ENCODE measurements at regions not wholly inside any gene's neighbourhood (a gene's known extent, or its start where the extent isn't known, plus 50 kb on each side); places are given as distances from the start of the nearest gene placed in this dataset.

DNA sequence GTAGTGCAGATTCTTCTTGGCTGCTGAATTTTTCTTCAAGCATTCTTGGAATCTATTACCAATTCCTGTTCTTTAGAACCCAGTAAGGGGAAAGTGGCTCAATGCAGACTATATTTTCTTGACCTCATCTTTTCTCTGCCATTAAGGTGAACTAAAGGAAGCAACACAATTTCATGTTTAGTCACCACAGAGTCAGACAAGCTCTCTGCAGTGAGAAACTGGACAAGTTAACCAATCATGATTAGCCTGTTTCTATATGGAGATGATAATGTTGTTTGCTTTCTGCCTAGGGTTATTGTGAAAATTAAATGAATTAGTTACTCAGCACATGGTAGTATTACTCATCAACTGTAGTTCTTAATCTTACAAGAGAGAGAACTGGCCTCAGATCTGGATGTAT, 1075.1 kb downstream of the AGBL1 start:
- no peak for DNase-seq (ENCODE audit: low spot score)

DNA sequence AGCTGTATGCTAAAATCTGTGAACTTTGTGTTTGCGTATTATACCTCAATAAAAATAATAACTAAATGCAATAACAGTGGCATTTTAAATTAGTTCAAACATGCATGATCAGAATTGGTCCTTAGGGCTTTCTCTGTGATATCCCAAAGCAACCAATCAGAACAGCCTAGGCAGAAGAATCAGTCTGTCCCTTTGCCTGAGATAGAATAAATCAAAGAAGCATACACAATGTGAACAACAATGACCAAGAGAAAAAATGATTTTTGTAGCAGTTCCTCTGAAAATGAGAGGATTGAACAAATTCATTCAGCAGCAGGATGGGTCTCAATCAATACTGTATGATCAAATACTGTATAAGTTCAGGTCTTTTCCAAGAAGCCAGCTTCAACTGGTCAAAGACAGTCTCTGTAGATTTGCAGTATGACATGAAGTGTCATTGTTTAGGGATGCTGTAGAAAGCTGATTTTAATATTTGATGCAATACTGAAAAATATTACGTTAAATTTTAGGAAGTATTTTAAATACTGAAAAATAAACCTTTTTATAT, 1071.6 kb downstream of the AGBL1 start:
- no peak for DNase-seq (ENCODE audit: low spot score)

- no peak for DNase-seq (ENCODE audit: low spot score)
Measured at GRCh38 chr15:87145696-87146095, 1066.0 kb downstream of the AGBL1 start.

GRCh38 chr15:87144775-87145174, 1065.1 kb downstream of the AGBL1 start:
- no peak for DNase-seq (ENCODE audit: low spot score)

DNA sequence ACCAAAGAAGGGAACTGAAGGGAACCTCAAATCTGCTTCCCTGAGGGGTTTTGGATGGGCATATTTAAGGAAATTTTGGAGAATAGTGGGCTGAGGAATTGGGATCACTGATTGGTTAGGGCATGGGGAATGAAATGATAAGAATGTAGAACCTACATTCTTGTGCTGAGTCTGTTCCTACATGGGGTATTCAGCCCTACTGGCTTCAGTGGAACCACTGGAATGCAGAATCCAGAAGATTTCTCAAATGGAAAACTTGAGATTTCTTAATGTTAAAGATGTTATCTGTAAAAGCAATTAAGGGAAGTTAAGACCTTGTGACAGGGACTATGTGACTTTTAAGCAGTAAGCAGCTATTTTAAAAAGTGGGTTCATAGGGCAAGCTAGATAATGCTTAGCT, 1062.4 kb downstream of the AGBL1 start:
- DNase-seq (ENCODE audit: low spot score): no peak

GRCh38 chr15:87135109-87135508, 1055.4 kb downstream of the AGBL1 start:
- DNase-seq (ENCODE audit: low spot score): no peak

- DNase-seq (ENCODE audit: low spot score): no peak
Measured at GRCh38 chr15:87133704-87134103, 1054.0 kb downstream of the AGBL1 start.

GRCh38 chr15:87131067-87131466, 1051.4 kb downstream of the AGBL1 start:
- DNase-seq (ENCODE audit: low spot score): no peak

- DNase-seq (ENCODE audit: low spot score): no peak
Measured at GRCh38 chr15:87129916-87130315, 1050.2 kb downstream of the AGBL1 start.

DNA sequence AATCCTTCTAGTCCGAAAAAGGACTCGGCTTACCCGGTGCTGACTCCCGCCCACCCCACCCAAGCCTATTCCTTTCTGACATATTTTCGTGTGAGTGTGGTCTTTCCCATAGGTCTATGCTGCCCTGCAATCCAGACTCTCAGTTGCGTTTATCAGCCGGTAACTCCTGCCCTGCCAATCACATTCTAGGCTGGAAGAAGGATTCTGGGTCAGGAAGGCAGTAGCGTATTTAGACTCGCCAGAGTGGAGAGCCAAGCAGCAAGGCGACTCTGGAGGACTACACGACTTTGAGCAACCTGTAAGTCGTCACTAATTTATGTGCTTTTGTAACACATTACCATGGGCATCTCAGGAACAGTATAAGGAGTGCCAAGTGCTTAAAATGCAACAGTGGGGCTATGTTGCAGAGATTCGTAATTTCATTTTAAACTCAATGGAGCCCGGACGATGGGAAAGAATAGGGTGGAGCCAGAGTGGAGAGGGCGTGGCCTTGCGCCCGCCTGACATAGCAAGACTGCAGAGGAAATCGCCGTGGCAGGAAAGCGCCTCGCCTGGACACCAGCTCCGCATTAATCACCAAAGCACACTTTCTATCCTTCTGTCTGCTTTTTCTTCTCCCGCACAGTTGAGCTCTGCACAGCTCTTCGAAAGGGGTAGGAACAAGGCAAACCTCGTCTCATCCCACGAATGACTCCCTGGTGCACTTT, 1044.2 kb downstream of the AGBL1 start:
- no peak for DNase-seq (ENCODE audit: low spot score)

- no peak for DNase-seq (ENCODE audit: low spot score)
Measured at GRCh38 chr15:87121336-87121735, 1041.7 kb downstream of the AGBL1 start.

GRCh38 chr15:87120555-87120954, 1040.9 kb downstream of the AGBL1 start:
- DNase-seq (ENCODE audit: low spot score): no peak

- no peak for DNase-seq (ENCODE audit: low spot score)
Measured at GRCh38 chr15:87118846-87119245, 1039.2 kb downstream of the AGBL1 start.

DNA sequence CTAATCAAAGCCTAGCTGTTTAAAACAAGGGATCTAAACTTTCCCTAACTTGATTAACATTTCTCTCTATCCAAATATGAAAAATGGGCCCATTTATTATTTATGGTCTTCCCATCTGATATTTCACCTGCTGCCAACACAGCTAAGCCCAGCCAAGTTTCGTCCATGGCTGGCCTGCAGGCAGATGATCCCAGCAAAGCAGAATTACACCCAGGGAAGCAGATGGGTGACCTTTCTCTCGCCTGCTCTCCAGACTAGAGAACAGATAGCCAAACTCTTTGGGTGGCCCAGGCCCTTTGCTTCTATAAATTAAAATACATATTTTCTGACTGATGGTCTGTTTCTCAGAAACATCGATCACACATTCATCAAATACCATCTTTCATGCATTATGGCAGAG, 1038.8 kb downstream of the AGBL1 start:
- DNase-seq (ENCODE audit: low spot score): no peak

DNA sequence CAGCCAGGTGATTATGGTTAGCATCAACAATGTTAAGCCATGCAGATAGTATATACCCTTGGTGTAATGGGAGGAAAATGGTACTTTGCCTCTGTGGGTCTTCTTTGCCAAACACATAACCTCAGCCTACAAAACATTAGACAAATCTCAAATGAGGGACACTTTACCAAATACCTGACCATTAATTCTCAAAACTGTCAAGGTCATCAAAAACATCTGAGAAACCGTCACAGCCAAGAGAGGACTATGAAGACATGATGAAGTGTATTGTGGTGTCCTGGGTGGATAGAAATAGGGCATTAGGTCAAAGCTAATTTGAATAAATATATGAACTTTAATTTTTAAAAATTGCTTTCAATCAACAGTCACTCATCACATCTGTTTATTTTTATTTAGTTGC, 1036.1 kb downstream of the AGBL1 start:
- no peak for DNase-seq (ENCODE audit: low spot score)

GRCh38 chr15:87099916-87100315, 1020.2 kb downstream of the AGBL1 start:
- no peak for DNase-seq (ENCODE audit: low spot score)

- DNase-seq (ENCODE audit: low spot score): no peak
Measured at GRCh38 chr15:87089551-87089950, 1009.9 kb downstream of the AGBL1 start.

GRCh38 chr15:87083201-87083600, 1003.5 kb downstream of the AGBL1 start:
- DNase-seq (ENCODE audit: low spot score): no peak

DNA sequence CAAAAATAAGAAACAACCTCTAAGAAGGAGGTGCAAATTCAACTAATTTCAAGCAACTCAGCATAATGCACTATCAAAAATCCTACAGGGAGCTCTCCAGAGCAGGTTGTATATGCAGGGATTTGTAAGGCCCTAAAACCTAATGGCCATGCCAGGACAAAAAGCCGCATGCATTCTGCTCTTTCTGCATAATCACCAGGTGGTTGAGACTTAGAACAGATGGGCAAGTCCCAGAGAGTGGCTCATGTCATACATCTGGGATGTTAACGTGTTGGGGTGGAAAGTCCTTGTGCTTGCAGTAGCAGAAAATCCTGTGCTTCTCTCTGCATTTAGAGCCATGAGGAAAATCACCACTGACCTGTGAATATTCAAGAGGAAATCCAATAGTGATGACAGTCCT, 1002.9 kb downstream of the AGBL1 start:
- DNase-seq (ENCODE audit: low spot score): no peak

DNA sequence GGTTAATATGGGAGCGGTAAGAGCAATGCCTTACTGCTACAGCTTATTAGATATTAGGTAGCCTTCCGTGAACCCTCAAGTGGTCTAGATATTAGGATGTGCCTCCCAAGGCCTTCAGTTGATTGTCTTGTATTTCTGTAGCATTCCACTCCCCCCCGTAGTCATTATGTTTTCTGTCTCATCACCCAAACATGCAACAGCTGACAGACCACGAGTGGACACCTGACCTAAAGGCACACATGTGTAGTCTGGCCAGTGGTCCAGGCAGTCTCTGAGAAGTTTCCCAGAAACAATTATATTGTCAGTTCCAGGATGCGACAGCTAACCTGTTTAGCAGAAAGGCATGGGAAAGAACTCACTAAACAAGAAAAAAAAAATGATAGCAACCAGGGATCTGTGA, 1000.9 kb downstream of the AGBL1 start:
- DNase-seq (ENCODE audit: low spot score): no peak

Data from AG20443 (cell line).